ENCODE measurements at regions not wholly inside any gene's neighbourhood (a gene's known extent, or its start where the extent isn't known, plus 50 kb on each side); places are given as distances from the start of the nearest gene placed in this dataset.

GRCh38 chr2:47307066-47307465 lies 62.0 kb upstream of the EPCAM start:
- TF ChIP-seq CTCF (IDR thresholded peaks at IDR 0.05), result no peak
- no peak for TF ChIP-seq EP300 (IDR thresholded peaks at IDR 0.05)
- no peak for TF ChIP-seq POLR2A (IDR thresholded peaks at IDR 0.05)
